HEK293T (cell line): ENCODE measurements at regions not wholly inside any gene's neighbourhood (a gene's known extent, or its start where the extent isn't known, plus 50 kb on each side); places are given as distances from the start of the nearest gene placed in this dataset.

Source experiments
- CTCF ChIA-PET: fragments of 350-600 bp; formaldehyde crosslinking; extraction: SDS; loops from one replicate; lab custom pipeline; 2021; ENCODE audit warnings: antibody characterized with exemption, inconsistent platforms; lab: Yijun Ruan, JAX
- POLR2A ChIA-PET: fragments of 350-600 bp; formaldehyde crosslinking; extraction: SDS; loops from one replicate; lab custom pipeline; 2020; ENCODE audit warnings: antibody characterized with exemption, inconsistent platforms; lab: Yijun Ruan, JAX
- DNase-seq: peaks from one replicate; pipeline ENCODE4 v3.0.0; 2012; ENCODE audit warnings: mixed read lengths; ENCODE audit errors: extremely low spot score
- ARNT ChIP-seq: fragments of 450-650 bp; IDR thresholded peaks from 2 replicates; pipeline ENCODE4 v1.6.1; 2017; ENCODE audit warnings: mild to moderate bottlenecking
- BHLHE40 ChIP-seq: fragments of 450-650 bp; IDR thresholded peaks from 2 replicates; pipeline ENCODE4 v1.6.1; 2016; ENCODE audit warnings: mild to moderate bottlenecking, moderate library complexity, borderline replicate concordance
- CTBP1 ChIP-seq: fragments of 450-650 bp; IDR thresholded peaks from 2 replicates; pipeline ENCODE4 v1.6.1; 2016; ENCODE audit warnings: borderline replicate concordance
- ELF4 ChIP-seq: fragments of 450-650 bp; IDR thresholded peaks from 2 replicates; pipeline ENCODE4 v1.6.1; 2017; ENCODE audit warnings: antibody characterized with exemption
- FOXA1 ChIP-seq: fragments of 450-650 bp; IDR thresholded peaks from 2 replicates; pipeline ENCODE4 v1.6.1; 2016; ENCODE audit warnings: mild to moderate bottlenecking
- FOXK2 ChIP-seq: fragments of 450-650 bp; IDR thresholded peaks from 2 replicates; pipeline ENCODE4 v1.6.1; 2016; ENCODE audit warnings: mild to moderate bottlenecking
- FOXM1 ChIP-seq: fragments of 450-650 bp; IDR thresholded peaks from 2 replicates; pipeline ENCODE4 v1.6.1; 2017; ENCODE audit warnings: mild to moderate bottlenecking, borderline replicate concordance
- HDGF ChIP-seq: fragments of 450-650 bp; IDR thresholded peaks from 2 replicates; pipeline ENCODE4 v1.6.1; 2017; ENCODE audit warnings: antibody characterized with exemption, borderline replicate concordance
- L3MBTL2 ChIP-seq: fragments of 450-650 bp; conservative IDR thresholded peaks from 2 replicates; pipeline ENCODE4 v1.6.1; 2016; ENCODE audit warnings: mild to moderate bottlenecking
- LEF1 ChIP-seq: fragments of 450-650 bp; IDR thresholded peaks from 2 replicates; pipeline ENCODE4 v1.6.1; 2017; ENCODE audit warnings: mild to moderate bottlenecking, borderline replicate concordance
- NFRKB ChIP-seq: fragments of 450-650 bp; IDR thresholded peaks from 2 replicates; pipeline ENCODE4 v1.6.1; 2016; ENCODE audit warnings: mild to moderate bottlenecking, moderate library complexity
- SP1 ChIP-seq: fragments of 450-650 bp; IDR thresholded peaks from 2 replicates; pipeline ENCODE4 v1.6.1; 2017
- SUZ12 ChIP-seq: fragments of 450-650 bp; IDR thresholded peaks from 2 replicates; pipeline ENCODE4 v1.6.1; 2016; ENCODE audit warnings: mild to moderate bottlenecking
- TARDBP ChIP-seq: fragments of 450-650 bp; IDR thresholded peaks from 2 replicates; pipeline ENCODE4 v1.6.1; 2016
- ZNF384 ChIP-seq: fragments of 450-650 bp; IDR thresholded peaks from 2 replicates; pipeline ENCODE4 v1.6.1; 2016
- TF ChIP-seq, protein P1 (sequence below): fragments of 450-650 bp; IDR thresholded peaks from 2 replicates; pipeline ENCODE4 v1.6.1; 2016

DNA sequence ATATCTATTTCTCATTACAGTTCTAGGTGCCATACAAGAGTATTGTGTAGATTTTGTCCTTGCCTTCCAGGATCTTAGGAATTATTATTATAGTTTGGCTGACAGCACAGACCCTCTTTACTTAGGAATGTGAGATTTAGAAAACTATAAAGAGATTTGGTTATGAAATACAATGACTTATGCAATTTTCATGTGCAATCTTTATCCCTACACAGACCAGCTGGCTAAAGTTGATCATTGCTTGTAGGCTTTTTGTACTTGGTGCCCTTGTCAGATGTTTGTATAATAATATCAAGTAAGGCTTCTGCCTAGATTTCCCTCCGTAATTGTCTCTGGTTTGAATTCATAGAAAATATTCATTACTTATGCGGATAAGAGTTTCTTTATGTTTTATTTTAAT lies 174.5 kb upstream of the GAP43 start:
- TF ChIP-seq FOXM1 (no peak), FOXA1 (no peak)
- ChIA-PET CTCF (no interaction called here), POLR2A (no interaction called here)
- DNase-seq: no peak

DNA sequence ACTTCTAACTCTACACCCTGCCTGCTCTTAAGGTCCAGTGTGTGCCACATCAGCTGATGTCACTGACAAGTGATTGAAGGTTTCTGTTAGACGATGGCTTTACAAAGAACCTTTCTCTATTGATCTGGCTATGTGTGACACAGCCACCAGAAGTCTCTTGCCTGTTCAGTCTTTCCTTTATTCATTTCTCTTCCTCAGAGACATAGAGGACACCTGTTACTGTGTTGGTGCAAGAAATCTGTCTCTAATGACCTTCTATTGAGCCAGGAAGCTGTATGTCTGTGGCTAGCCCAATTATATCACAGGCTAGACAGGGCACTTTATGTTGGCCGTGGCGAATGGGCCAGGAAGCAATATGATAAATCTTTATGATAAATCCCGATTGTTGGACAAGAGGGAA lies 173.3 kb upstream of the GAP43 start:
- ChIA-PET CTCF (no interaction called here), POLR2A (no interaction called here)
- DNase-seq: no peak
- TF ChIP-seq L3MBTL2 (no peak), FOXA1 (no peak), CTBP1 (no peak), TARDBP (no peak), FOXM1 (no peak), ELF4 (no peak), BHLHE40 (no peak)

DNA sequence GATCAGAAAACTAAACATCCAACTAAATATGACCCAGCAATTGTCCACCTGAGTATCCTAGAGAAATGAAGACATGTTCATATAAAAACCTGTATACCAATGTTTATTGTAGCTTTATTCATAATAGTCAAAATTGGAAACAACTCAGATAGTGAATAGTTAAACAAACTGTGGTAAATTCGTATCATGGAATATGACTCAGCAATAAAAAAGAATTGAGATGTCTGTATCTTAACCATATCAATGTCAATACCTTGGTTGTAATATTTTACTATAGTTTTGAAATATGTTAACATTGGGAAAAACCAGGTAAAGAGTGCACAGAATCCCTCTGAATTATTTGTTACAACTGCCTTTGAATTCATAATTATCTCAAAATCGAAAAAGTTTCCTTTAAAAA lies 159.3 kb upstream of the GAP43 start:
- DNase-seq: no peak
- TF ChIP-seq CTBP1: no peak
- TF ChIP-seq BHLHE40: no peak
- no peak for TF ChIP-seq FOXA1
- no peak for TF ChIP-seq ELF4
- no peak for TF ChIP-seq HDGF
- TF ChIP-seq, protein P1, sequence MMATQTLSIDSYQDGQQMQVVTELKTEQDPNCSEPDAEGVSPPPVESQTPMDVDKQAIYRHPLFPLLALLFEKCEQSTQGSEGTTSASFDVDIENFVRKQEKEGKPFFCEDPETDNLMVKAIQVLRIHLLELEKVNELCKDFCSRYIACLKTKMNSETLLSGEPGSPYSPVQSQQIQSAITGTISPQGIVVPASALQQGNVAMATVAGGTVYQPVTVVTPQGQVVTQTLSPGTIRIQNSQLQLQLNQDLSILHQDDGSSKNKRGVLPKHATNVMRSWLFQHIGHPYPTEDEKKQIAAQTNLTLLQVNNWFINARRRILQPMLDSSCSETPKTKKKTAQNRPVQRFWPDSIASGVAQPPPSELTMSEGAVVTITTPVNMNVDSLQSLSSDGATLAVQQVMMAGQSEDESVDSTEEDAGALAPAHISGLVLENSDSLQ: no peak
- no peak for TF ChIP-seq FOXK2
- TF ChIP-seq FOXM1: no peak
- no peak for TF ChIP-seq TARDBP
- no peak for TF ChIP-seq SP1
- TF ChIP-seq ZNF384: no peak
- TF ChIP-seq SUZ12: no peak
- no peak for TF ChIP-seq NFRKB
- TF ChIP-seq L3MBTL2: no peak
- TF ChIP-seq ARNT: no peak
- no peak for TF ChIP-seq LEF1
- CTCF ChIA-PET: no interaction called here
- POLR2A ChIA-PET: no interaction called here

DNA sequence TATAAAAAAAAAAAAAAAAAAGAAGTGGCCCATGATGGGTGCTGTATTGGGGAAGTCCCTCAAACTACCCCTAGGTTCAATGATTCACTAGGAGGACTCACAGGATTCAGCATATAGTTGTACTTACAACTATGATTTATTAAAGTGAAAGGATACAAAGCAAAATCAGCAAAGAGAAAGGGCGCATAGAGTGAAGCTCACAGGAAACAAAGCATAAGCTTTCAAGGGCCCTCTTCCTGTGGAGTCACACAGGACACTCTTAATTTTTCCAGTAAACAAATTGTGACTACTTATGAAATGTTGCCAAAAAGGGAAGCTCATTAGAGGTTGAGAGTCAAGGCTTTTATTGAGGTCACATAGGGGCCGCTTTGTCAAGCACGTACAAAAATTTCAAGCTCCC lies 153.7 kb upstream of the GAP43 start:
- ChIA-PET CTCF (interaction anchor here (0.6 kb wide), 1 partner anchor 27 kb away, joined by 3 read pairs; no protein-coding TSS in a partner anchor), POLR2A (no interaction called here)
- no peak for TF ChIP-seq L3MBTL2
- no peak for TF ChIP-seq FOXA1
- no peak for TF ChIP-seq FOXM1
- TF ChIP-seq NFRKB: no peak
- TF ChIP-seq ARNT: no peak
- no peak for TF ChIP-seq LEF1
- no peak for TF ChIP-seq CTBP1
- no peak for TF ChIP-seq FOXK2
- TF ChIP-seq ZNF384: no peak
- no peak for TF ChIP-seq HDGF
- DNase-seq: no peak

DNA sequence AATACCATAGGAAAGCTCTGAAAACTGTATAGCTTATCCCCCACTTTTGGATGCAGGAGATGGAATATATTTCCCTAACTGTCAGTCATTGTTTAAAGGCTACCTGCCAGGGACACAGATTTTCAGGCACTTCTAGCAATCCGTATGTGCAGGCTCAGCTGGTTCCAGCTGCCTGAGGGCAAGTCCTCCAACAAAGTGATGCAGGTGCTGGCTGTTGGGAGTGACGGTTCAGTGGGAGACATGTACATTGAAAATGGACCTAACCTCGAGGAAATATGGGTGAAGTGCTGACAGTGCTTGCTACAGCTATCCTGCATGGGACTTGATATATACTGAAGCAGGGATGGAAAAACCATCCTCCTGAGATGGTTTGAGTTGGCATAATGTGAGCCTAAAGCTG lies 153.1 kb upstream of the GAP43 start:
- TF ChIP-seq CTBP1: no peak
- no peak for TF ChIP-seq SP1
- TF ChIP-seq, protein P1: no peak
- TF ChIP-seq L3MBTL2: no peak
- no peak for TF ChIP-seq ELF4
- no peak for TF ChIP-seq ZNF384
- no peak for TF ChIP-seq FOXK2
- no peak for TF ChIP-seq HDGF
- TF ChIP-seq FOXM1: no peak
- TF ChIP-seq SUZ12: no peak
- no peak for TF ChIP-seq ARNT
- TF ChIP-seq FOXA1: no peak
- no peak for TF ChIP-seq TARDBP
- TF ChIP-seq NFRKB: no peak
- no peak for TF ChIP-seq BHLHE40
- ChIA-PET POLR2A (no interaction called here), CTCF (no interaction called here)
- DNase-seq: no peak

DNA sequence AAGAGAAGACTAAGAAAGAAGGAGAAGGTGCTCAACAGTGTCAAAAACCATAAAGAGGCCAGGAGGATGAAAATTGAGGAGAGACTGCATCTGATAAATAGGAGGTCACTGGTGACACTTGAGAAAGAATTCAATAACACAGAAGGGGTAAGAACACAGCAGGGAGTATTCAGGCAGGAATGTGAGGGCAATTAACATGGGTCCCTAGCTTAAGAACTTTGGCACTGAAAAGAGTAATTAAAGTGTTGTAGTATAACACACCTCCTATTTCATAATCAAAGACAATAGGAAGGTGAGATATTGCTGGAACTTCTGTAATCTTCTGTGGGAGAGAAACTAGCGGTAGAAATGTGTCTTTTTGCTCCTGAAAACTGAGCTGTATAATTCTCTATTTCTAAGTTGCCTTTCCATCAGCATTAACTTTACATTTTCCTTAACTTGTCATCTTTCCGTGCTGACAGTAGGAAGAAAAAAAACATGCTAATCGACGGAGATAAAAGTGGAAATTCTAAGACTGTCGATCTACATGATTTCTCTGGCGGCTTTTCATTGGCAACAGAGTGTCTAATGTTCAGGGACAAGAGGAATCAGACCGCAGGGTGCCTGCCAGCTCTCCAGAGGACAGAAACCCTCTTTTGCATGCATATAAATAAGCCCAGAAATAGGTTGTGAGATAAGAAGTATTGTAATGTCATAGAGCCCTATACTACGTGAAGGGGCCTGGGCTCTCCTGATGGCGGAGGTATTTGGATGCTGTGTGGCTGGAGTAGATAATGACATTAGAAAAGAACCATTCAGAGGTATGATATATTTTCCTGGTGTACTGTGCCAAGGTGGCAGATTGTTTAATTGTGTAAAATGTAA lies 147.9 kb upstream of the GAP43 start:
- POLR2A ChIA-PET: no interaction called here
- DNase-seq: no peak
- no peak for TF ChIP-seq ZNF384
- no peak for TF ChIP-seq FOXK2
- TF ChIP-seq SUZ12: no peak
- TF ChIP-seq BHLHE40: no peak
- TF ChIP-seq LEF1: no peak
- TF ChIP-seq SP1: no peak
- no peak for TF ChIP-seq ELF4
- CTCF ChIA-PET: no interaction called here

DNA sequence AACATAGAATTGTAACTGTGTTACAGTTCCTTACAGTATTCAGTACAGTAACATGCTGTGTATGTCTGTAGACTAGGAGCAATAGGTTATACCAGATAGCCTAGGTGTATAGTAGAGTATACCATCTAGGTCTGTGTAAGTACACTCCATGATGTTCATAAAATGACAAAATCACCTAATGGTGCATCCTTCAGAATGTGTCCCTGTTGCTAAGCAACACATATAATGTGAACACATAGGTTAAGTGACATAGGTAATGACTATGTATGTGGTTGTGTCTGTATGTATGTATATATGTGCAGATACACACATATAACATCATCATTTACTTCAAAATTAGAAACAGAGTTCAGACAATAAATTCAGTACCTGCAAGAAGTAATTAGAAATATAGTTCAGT lies 146.8 kb upstream of the GAP43 start:
- ChIA-PET CTCF (no interaction called here), POLR2A (no interaction called here)
- TF ChIP-seq LEF1 (no peak), L3MBTL2 (no peak), NFRKB (no peak), SUZ12 (no peak), ZNF384 (no peak), HDGF (no peak), BHLHE40 (no peak), ARNT (no peak), FOXM1 (no peak), FOXA1 (no peak), CTBP1 (no peak), TARDBP (no peak), ELF4 (no peak), FOXK2 (no peak), SP1 (no peak)
- TF ChIP-seq, protein P1: no peak
- DNase-seq: no peak
